HG02884 (cell line): ENCODE measurements at regions not wholly inside any gene's neighbourhood (a gene's known extent, or its start where the extent isn't known, plus 50 kb on each side); places are given as distances from the start of the nearest gene placed in this dataset.

Experiments used
- ATAC-seq: cut with Tn5 transposase; IDR thresholded peaks from one replicate; pipeline ENCODE4 v1.9.1; 2021; ENCODE audit warnings: mild to moderate bottlenecking, moderate library complexity; ENCODE audit not compliant: unreplicated experiment

- ATAC-seq, result no peak
Observed at GRCh38 chr1:209400351-209401220, 182.9 kb upstream of the CAMK1G start.

DNA sequence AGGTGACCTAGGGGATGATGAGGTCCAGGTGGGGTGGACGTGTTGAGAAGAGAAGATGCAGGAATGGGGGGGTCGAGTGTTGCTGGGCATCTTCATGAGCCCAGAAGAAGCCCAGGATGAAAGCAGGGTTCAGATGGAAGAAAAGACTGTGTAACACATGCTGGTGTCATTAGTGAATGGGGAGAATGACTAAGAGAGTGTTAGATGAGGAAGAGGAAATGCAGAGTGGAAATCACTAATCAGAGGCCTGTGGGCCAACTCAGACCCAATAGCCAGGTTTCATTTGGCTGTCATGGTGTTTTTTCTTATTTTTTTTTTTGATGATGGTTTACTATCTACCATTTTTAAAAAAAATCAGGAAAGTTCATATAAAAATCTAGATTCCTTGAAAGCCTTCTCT, 180.8 kb upstream of the CAMK1G start:
- no peak for ATAC-seq

DNA sequence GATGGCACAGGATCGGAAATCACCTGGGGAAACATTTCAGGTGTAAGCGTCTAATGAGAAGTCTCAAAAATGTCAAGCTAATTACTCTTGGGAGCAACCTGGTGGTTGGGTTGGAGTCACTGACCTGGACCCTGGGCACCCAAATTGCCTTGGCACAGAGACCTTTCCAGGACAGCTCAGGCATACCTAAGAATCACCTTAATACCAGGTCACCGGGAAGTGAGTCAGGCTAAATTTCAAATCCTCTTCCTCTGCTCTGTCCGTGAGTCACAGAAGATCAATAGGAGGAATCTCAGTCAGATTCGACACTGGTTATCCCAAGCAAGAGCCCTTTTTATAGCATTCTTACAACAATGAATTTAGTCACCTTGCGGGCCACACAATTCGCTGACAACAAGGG, 179.6 kb upstream of the CAMK1G start:
- no peak for ATAC-seq

- ATAC-seq, result no peak
Observed at GRCh38 chr1:209404577-209404976, 178.9 kb upstream of the CAMK1G start.

GRCh38 chr1:209405183-209405814, 178.2 kb upstream of the CAMK1G start:
- no peak for ATAC-seq

DNA sequence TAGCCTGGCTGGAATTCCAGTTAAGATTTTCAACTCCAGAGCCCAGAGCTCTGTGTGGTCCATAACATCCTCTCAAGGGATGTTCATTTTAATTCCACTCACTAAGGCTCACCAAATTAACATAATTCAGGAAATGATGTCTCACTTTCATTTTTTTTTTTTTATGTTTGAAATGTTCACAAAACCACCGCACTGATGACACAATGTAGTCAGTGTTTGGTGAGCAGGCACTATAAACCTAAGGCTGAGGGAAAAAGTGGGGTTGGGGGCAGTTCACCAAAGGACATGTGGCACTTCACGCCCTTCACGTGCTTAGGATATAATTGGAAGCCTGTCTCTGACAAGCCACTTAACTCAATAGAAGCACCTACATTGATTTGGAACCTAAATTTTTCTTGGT, 177.3 kb upstream of the CAMK1G start:
- no peak for ATAC-seq

- no peak for ATAC-seq
Observed at GRCh38 chr1:209406595-209406994, 176.9 kb upstream of the CAMK1G start.

DNA sequence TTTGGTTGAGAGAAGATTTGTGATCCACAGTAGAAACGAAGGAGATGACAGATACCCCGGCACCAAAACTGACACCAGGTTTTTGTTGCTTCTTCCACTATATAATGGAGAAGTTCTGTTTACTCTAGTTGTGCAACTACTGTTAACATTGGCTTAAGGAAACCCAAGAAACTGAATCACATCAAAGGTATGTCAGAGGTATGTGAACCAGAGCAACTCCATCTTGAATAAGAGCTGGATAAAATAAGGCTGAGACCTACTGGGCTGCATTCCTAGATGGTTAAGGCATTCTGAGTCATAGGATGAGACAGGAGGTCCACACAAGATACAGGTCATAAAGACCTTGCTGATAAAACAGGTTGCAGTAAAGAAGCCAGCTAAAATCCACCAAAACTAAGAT, 173.7 kb upstream of the CAMK1G start:
- no peak for ATAC-seq

- ATAC-seq, result no peak
Observed at GRCh38 chr1:209411491-209411929, 172.0 kb upstream of the CAMK1G start.

GRCh38 chr1:209412036-209412435, 171.5 kb upstream of the CAMK1G start:
- no peak for ATAC-seq

DNA sequence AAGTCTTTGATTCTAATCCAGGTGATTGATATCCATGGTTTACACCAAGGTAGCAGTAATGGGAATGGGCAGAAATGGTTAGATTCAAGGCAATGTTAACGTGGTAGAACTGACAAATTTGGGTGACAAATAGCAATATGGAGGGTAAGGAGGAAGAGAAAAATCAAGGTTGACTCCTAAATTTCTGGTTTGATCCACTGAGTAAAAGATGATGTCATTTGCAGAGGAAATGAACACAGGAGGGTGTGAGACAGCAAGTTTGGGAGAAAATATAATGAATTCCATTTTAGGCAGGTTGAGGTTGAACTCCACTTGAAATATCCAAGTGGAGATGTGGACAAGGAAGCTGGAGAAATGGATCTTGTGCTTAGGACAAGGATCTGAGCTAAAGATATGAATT, 170.9 kb upstream of the CAMK1G start:
- no peak for ATAC-seq

DNA sequence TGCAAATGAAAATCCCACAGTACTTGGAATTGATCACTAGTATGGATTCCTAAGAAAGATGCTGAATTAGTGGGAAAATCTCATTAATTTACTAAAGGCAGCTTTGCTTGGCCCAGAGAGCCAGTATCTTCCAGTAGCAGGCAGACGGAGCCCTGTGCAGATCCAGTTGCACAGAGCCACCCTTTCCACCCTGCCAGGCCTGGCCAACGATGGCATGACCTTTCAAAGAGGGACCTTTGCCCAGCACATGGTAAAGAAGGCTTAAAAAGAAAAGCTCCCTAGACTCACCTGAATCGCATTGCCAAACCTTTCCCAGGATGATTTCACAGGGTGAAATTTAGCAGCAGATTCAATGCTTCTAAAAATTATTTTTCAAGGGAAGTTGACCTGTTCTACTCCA, 170.5 kb upstream of the CAMK1G start:
- no peak for ATAC-seq

DNA sequence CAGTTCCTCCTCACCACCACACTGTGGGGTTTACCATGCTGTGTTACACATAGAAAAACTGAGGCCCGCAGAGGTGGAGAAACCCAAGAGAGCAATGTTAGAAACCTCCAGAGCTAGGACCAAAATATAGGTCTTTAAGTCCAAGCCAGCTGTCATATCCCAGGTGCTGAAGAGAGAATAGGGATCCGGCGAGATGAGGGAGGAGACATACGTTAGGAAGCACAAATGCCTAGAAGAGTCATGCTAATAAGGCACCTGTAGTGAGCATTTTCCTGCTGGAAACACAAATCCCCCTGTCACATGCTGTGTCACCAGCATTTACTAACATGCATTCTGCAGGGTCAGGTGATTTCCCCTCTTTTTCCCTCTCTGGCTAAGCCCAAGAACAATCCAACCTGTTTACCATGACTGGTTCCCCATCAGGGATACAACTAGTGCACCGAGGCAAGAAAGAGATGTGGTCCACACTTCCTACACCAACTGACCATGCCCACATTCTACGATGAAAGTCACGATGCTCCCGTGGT, 168.6 kb upstream of the CAMK1G start:
- no peak for ATAC-seq

DNA sequence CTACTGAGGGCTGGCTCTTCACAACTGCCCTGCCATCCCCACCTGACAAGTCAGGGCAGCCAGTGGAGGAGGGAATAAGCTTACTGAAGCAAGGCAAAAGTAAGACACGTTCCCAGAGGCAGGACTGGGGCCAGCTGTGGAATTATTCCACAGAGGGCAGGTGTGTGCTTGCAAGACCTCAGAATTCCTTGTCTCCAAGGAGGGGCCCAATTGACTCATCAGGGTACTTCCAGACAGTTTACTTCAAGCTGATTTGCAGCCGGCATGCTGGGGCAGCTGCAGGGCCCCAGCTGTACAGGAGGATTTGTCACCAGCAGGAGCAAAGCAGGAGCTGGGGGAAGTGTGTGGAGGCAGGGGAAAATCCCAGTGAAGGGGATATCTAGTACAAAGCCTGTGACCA, 167.5 kb upstream of the CAMK1G start:
- ATAC-seq, result no peak

- no peak for ATAC-seq
Observed at GRCh38 chr1:209416716-209417115, 166.8 kb upstream of the CAMK1G start.

DNA sequence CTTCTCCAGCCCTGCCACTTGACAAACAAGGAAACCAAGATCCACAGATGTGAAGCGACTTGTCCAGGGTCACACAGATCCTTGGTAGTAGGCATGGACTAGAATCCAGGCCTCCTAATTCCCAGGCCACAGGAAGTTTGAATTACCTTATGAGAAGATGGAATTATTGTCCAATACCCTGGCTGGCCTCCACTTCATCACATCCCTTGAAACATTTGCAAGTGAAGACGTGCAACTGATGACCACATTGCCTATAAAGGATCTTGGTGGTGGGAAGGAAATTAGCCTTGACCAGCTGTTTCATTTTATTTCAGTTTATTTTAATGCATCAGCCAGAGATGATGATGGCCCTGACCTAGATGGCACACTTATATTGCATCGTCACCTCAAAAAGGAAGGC, 165.8 kb upstream of the CAMK1G start:
- ATAC-seq, result no peak

DNA sequence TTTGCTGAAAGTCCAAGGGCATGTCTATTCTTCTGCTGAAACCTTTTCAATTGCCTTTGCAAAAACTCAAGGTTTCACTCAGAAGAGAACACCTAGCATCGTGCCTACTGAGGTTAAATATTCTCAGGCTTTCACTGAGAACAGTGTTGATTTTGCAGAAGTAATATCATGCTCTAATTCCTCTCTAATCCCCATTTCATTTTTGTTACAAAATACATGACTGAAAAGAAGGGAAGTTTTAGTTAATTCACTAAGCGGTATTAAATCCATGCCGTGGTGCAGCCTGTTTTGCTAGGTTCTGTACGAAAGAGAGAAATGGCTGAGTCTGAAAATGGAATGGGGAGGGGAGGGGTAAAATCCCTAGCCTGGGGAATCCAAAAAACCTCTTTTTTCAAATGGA, 163.2 kb upstream of the CAMK1G start:
- no peak for ATAC-seq

DNA sequence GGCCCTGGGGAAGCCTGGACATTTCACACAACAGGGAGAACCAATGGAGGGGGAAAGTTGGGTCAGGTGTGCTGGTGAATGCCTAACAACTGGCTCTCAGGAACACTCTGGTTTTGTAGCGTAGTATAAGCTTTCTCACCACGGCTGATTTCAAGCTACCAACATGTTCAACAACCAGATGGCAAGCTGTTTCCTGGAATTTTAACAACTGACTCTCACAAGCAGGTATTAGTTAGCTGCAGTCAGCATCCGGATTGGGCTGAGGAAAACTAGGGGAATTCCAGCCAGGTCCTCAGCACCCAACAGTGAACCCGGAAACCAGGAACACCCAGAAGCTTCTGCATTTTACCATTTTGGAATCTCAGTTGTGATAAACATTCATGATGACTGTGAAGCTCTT, 162.3 kb upstream of the CAMK1G start:
- no peak for ATAC-seq

- no peak for ATAC-seq
Observed at GRCh38 chr1:209421978-209422680, 161.4 kb upstream of the CAMK1G start.

GRCh38 chr1:209425959-209426358, 157.6 kb upstream of the CAMK1G start:
- no peak for ATAC-seq

- no peak for ATAC-seq
Observed at GRCh38 chr1:209427277-209427676, 156.2 kb upstream of the CAMK1G start.

GRCh38 chr1:209427811-209428210, 155.7 kb upstream of the CAMK1G start:
- no peak for ATAC-seq
